GM19455 (cell line): ENCODE measurements at regions not wholly inside any gene's neighbourhood (a gene's known extent, or its start where the extent isn't known, plus 50 kb on each side); places are given as distances from the start of the nearest gene placed in this dataset.

Experiments used
- ATAC-seq: cut with Tn5 transposase; IDR thresholded peaks from one replicate; pipeline ENCODE4 v1.9.1; 2021; ENCODE audit not compliant: unreplicated experiment

DNA sequence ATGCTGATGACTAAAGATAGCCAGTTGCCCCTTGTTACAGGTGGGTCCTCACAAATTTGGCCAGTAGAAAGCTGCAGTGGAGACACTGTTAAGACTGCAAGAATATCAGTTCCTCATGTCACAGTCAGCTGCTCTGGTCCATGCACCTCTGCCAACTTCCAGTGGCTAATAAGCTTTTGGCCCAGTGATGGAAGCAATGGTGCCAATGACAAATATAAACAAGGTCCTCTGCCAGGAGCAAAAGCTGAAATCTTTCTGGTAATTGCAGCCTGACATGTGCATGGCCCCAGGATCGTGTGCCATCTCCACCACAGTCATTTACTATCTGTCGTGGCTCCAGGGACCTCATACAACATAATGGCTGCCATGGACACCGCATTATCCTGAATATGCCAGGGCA, 85.4 kb upstream of the TMEM260 start:
- ATAC-seq: no peak

DNA sequence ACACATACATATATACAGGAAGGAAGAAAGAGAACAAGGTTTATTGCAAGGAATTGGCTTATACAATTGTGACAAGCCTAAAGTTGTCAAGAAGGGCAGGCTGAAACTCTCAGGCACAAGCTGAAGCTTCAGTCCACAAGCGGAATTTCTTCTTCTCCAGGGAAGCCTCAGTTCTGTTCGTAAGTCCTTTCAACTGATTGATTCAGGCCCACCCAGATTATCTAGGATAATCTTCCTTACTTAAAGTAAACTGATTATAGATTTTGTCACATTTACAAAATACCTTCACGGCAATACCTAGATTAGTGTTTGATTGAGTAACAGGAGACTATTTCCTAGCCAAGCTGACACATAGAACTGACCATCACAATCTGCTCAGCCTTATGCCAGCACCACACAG, 81.5 kb upstream of the TMEM260 start:
- ATAC-seq: no peak

DNA sequence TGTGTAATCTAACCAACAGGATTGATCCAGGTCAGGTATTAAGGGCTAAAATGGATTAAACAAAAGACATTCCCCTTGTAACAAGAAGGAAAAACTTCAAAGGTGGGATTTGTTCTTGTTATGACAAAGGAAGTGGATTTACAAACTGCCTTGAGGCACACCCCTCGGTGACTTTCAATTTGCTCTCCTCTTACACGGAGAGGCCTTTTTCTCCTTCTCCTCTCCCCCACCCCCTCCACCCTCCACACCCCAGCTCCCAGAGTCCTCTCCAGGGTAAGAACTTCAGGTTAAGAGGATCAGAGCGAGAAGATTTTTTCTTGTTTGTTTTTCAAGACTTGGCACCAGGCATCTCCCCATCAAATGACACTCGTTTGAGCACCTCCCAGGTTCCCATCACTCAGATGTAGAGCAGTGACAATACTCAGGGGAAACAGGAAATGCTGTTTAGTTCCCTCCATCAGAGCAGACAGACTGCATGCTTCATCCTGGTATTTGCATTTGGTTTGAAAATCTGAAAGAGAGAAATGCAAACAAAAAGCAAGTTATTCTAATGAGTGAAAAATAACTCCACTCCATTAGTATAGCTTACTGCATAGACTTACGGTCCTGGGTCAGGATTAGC, 77.6 kb upstream of the TMEM260 start:
- no peak for ATAC-seq

DNA sequence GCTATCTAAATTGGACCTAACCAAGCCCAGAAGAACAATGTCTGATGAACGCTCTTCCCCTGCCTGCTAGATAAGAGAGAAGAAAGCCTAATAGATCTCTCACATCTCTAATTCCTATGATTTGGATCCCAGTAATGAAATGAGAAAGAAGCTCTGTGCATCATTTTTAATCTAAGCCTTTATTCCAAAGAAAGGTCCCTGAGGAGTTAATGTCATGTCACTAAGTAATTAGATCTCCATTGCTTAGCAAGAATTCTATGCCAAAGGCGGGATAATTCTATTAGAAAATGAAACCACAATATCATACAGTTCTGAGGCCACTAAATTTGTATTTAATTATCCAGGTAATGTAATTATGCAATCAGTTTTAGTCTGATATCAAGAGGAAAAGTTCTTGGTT, 74.2 kb upstream of the TMEM260 start:
- ATAC-seq: no peak

DNA sequence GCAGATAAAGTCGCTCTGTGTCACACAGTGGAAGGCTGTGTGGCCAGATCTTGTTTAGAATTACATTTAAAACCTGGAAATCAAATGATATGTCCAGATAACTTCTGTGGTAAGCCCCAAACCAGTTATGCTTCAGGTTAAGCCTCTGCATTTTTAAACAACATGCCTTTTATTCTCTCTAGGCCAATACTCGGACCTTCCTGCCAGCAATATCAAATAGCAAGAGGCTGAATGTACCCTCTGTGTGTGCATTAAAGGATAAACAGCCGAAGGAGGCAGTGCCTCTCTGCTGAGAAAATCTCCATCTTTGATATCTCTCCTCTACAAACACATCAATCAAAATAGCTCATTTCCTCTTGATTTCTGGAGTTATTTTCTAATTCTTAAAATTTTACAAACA, 67.1 kb upstream of the TMEM260 start:
- ATAC-seq: no peak

DNA sequence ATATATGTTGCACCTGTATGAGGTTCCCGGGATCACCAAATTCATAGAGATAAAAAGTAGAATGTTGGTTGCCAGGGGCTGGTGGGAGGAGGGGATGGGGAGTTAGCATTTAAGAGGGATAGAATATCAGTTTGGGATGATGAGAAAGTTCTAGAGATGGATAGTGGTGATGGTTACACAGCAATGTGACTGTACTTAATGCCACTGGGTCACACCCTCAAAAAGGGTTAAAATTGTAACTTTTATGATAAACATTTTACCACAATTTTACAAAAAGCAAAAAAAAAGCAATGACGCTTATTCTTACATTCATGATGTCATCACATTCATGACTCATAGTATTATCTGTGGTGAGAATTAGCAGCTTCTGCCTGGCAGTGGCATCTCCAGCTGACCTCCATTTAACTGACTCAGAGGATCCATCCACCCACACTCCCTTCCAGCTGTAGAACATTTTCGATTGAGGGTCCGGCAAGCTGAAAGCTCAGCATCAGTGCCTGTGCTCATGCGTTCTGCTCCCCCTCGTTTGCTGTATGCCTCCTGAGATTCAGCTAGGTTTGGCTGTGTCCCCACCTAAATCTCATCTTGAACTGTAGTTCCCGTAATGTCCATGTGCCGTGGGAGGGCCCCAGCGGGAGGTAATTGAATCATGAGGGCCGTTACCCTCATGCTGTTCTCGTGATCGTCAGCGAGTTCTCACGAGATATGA, 64.8 kb upstream of the TMEM260 start:
- ATAC-seq: no peak

DNA sequence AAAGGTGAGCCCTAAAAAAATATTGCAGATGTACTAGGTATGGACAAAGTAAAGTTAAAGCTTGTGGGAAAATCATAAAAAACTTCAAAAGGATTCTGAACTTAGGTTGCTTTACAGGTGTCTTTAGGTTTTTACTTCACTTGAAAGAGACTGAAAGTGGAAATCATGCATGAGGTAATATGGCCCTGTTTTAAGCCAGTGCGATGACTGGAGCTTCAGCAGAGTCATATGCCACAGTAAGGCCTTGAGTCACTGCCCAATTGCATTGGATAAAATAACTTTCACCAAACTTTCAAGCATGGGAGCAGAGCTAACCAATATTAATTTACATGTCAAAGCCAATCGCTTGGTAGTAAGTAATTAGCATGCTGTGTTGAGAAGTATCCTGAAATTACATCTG, 63.9 kb upstream of the TMEM260 start:
- no peak for ATAC-seq

DNA sequence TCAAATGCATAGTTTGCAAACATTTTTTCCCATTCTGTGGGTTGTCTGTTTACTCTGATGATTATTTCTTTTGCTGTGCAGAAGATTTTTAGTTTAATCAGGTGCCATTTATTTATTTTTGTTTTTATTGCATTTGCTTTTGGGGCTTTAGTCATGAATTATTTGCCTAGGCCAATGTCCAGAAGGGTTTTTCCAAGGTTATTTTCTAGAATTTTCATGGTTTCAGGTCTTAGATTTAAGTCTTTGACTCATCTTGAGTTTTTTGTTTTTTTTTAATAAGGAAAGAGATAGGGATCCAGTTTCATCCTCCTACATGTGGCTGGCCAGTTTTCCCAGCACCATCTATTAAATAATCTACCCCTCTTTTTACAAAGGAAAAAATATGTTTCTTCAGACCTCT, 57.2 kb upstream of the TMEM260 start:
- ATAC-seq: no peak

DNA sequence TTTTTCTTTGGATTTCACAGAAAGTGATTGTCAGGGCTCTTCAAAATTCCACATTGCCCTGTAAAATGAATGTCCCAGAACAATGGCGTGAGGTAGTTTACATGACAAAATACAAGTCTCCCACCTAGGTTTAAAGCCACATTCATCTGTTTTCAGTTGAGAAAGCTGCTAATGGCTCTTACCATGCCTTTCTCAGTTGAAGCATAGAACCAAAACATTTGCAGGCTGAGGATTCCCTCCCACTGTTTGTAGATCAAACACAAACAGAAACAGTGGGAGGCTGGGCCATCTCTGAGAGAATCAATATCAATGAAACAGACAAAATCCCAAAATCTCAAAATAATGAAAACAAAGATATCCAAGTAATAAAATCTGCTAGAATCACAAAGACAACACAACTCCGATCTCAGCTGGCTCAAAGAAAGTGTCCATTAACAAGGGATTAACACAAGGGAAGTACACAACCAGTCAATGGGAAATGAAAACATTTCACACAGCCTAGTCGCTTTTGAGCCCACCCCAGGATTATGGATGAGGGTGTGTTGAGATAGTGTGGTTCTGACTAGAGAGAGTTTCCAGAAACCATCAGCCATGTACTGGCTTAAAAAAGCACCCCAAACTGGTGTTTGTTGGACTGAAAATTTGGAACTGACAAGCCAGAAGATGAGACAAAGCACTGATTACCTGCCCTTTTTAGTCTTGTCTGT, 54.5 kb upstream of the TMEM260 start:
- no peak for ATAC-seq

DNA sequence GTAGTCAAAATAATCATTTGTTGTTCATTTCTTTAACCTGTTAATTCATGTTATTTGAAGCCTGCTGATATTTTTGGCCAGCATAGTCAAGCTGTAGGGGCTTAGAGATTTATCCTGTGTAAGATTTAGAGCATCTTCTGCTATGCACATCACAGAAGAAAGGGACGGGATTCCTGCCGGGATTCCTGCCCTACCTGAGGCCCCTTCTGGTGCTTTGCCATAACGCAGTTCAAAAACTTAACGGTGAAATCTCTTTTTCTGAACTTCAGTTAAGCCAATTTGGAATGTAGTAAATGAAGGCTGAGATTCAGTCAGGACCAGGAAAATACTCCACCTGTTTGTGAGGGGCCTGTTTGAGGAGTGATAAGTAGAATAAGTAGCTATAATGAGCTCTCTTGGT, 50.7 kb upstream of the TMEM260 start:
- no peak for ATAC-seq
